GM19468 (cell line): ENCODE measurements at regions not wholly inside any gene's neighbourhood (a gene's known extent, or its start where the extent isn't known, plus 50 kb on each side); places are given as distances from the start of the nearest gene placed in this dataset.
"Not testable (repeated sequence)": the region's sequence is repeated elsewhere in the genome, so short reads cannot be mapped to it uniquely, and the experiment has no call there.

Experiments
- ATAC-seq: cut with Tn5 transposase; IDR thresholded peaks from one replicate; pipeline ENCODE4 v1.9.1; 2021; ENCODE audit warnings: mild to moderate bottlenecking, moderate library complexity, moderate number of reproducible peaks; ENCODE audit not compliant: unreplicated experiment; ENCODE audit errors: extremely low read depth

DNA sequence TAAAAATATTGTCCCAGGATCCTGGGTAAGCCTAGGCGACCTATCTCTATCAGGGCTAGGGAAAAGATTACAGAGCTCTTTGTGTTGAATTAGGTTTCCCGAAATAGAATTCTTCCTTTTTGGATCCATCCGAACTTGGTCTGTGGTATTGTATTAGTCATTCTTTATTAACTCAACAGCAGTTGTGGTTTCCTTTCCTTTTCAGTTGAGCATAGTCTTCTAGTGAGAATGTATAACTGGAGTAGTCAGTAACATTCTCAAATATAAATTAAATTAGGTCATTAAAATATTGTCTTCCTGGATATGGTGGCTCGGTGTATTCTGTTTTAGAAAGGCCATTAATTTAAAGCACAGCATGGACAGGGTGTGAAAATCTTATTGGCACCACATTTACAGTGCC is 520.4 kb downstream of the NLGN4X start:
- ATAC-seq = no peak

DNA sequence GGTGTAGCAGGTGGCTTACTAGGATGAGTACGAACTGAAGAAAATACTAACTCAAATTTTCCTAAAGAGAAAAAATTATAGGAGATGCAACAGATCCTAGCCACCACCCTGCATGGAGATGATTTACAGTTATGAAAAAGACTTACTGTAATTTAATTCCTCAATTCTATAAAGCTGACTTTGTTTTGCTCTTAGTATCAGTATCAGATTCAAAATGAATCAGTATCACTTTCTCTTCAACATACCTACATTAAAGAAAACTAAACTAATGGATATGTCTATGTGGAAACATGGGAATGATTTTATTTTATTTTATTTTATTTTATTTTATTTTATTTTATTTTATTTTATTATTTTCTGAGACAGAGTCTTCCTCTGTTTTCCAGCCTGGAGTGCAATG is 525.8 kb downstream of the NLGN4X start:
- no peak for ATAC-seq

DNA sequence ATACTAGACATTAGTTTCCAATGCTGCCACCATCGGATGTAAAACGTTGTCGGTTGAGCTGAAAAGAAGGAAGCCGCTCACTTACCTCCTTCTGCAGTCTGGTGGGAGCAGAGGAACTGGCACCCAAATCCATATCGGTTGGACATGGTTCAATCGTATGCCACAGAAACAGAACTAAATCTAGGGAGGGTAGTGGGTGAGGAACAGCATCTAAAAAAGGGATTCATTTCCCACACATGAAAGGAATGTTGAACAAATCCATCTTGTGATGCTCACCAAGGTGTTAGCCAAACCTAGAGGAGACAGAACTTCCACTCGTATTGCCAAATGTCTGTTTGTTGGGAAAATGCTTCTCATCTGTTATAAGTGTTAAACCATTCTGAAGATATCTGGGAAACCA is 532.7 kb downstream of the NLGN4X start:
- no peak for ATAC-seq

DNA sequence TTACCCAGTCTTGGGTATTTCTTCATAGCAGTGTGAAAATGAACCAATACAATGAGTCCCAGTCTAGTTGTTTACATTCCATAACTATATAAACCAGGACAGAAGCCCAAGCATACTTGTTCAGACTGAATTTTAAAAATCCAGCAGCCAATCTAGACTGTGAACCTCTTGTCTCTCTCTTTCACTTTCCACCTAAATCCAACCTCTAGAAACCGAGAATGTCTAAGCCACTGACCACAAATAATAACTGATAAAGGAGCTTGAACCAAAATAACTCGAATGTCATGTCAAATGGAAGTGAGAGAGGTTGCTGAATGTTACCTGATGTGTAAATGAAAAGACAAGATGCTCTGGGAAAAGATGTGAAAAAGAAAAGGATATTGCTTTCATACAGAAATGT is 544.7 kb downstream of the NLGN4X start:
- ATAC-seq = no peak

DNA sequence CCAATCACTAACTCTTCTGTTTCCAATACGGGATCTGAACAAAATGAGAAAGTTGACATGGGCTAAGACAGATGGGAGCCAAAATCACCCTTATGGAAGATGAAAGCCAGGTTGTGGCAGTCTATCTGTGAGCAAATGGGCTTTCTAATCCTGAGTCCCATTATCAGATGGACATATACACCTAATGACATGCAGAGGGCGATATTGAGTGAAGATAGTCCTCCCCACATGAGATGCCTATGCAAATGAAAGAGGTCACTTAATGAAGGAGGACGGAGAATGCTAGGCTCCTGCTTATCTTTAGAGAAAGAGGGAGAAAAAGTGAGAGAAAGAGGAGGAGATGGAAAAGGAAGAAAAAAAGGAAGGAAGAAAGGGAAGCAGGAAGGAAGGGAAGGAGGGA is 547.5 kb downstream of the NLGN4X start:
- no peak for ATAC-seq

- ATAC-seq = no peak
Observed at GRCh38 chrX:5674036-5674435, 554.6 kb downstream of the NLGN4X start.

GRCh38 chrX:5672099-5672498 is 556.6 kb downstream of the NLGN4X start:
- ATAC-seq = no peak

- not testable (repeated sequence) for ATAC-seq
Observed at GRCh38 chrX:5666689-5667088, 562.0 kb downstream of the NLGN4X start.

DNA sequence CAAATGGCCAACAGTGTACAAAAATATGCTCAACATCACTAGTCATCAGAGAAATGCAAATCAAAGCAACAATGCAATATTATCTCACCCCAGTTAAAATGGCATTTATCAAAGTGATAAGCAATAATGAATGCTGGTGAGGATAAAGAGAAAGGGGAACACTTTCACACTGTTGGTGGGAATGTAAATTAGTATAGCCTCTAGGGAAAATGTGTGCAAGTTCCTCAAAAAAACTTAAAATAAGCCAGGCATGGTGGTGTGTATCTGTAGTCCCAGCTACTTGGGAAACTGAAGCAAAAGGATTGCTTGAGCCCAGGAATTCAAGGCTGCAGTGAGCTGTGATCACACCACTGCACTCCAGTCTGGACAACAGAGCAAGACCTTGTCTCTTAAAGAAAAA is 572.1 kb downstream of the NLGN4X start:
- no peak for ATAC-seq

DNA sequence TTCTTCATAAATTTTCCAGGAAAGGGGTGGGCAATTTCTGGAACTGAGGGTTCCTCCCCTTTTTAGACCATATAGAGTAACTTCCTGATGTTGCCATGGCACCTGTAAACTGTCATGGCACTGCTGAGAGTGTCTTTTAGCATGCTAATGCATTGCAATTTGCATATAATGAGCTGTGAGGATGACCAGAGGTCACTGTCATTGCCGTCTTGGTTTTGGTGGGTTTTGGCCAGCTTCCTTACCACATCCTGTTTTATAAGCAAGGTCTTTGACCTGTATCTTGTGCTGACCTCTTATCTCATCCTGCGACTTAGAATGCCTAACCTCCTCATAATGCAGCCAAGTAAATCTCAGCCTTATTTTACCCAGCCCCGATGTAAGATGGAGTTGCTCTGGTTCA is 577.8 kb downstream of the NLGN4X start:
- no peak for ATAC-seq

- ATAC-seq = no peak
Observed at GRCh38 chrX:5648941-5649568, 579.6 kb downstream of the NLGN4X start.

- ATAC-seq = peak; percentile 90
Observed at GRCh38 chrX:5646818-5647217, 581.8 kb downstream of the NLGN4X start.

- ATAC-seq = no peak
Observed at GRCh38 chrX:5644776-5645175, 583.9 kb downstream of the NLGN4X start.

GRCh38 chrX:5640071-5640470 is 588.6 kb downstream of the NLGN4X start:
- ATAC-seq = no peak

DNA sequence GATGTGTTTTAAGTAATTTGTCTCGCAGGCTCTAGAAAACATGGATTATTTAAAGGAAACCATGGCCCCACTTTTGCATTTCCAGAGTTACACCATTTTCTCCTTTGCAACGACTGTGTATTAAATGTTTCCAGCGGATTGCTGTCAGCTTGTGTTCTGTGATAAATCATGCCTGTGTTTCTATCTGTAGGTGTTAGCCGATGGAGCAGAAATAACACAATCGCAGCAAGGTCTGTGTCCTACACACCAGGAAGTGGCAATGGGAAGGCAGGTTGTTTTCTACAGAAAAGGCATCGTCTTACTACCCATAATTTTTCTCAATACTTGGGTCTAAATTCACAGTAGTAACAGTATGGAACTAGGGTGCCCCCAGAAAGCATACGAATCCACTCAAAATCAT is 590.1 kb downstream of the NLGN4X start:
- ATAC-seq = no peak

GRCh38 chrX:5632887-5633286 is 595.8 kb downstream of the NLGN4X start:
- no peak for ATAC-seq

GRCh38 chrX:5632061-5632614 is 596.5 kb downstream of the NLGN4X start:
- ATAC-seq = no peak

DNA sequence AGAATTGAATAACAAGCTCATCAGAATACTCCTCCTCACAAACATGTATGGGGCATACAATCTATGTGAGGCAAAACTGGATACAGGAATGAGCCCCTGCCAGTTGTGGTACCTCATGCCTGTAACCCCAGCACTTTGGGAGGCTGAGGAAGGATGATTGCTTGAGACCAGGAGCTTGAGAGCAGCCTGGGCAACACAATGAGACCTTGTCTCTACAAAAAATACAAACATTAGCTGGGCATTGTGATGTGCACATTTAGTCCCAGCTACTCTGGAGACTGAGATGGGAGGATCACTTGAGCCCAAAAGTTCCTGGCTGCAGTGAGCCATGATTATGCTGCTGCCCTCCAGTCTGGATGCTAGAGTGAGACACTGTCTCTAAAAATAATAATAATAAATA is 611.0 kb downstream of the NLGN4X start:
- no peak for ATAC-seq

- ATAC-seq = no peak
Observed at GRCh38 chrX:5595570-5595969, 633.1 kb downstream of the NLGN4X start.

- ATAC-seq = no peak
Observed at GRCh38 chrX:5586726-5587125, 641.9 kb downstream of the NLGN4X start.

- no peak for ATAC-seq
Observed at GRCh38 chrX:5575407-5575806, 653.3 kb downstream of the NLGN4X start.

DNA sequence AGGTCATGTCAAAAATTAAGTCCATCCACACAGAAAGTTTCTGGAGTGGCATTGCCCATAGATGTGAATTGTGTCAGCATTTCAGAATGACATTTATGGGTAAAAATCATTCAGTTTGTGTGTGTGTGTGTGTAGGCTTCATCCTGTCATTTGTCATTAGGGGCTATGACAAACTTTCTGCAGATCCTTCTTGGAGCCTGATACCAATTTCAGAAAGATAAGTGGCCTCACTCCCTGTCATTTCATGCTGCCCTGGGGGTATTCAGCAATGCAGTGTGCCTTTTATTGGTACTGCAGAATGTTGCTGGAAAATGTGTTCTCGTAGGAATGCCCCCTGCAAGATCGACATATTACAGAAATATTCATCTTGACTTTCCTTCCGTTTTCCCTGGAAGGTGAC is 659.7 kb downstream of the NLGN4X start:
- no peak for ATAC-seq
